ENCODE measurements at regions not wholly inside any gene's neighbourhood (a gene's known extent, or its start where the extent isn't known, plus 50 kb on each side); places are given as distances from the start of the nearest gene placed in this dataset.
"Not testable (repeated sequence)": the region's sequence is repeated elsewhere in the genome, so short reads cannot be mapped to it uniquely, and the experiment has no call there.

DNA sequence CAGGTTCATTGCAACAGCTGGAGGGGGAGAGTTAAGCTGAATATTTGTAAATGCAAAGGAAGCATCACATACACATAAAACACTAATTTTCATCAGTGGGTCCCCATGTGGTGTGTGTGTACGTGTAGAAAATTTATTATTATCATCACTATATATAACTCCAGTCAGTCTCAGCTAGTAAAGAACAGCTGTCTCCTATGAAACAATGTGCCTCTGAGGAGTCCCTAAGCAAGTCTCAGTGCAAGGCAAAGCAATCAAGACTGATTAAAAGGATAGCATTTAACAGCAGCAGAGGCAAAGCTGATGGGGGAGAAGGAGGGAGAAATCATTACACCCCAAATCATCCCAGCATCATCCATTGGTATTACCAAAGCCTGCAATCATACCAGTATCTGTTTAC lies 104.2 kb upstream of the MARCHF11 start (continued):
- TF ChIP-seq, protein P1, sequence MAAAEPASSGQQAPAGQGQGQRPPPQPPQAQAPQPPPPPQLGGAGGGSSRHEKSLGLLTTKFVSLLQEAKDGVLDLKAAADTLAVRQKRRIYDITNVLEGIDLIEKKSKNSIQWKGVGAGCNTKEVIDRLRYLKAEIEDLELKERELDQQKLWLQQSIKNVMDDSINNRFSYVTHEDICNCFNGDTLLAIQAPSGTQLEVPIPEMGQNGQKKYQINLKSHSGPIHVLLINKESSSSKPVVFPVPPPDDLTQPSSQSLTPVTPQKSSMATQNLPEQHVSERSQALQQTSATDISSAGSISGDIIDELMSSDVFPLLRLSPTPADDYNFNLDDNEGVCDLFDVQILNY (CRISPR knock-in tag; IDR thresholded peaks at IDR 0.05), result no peak
- TF ChIP-seq ZNF121 (CRISPR knock-in tag; IDR thresholded peaks at IDR 0.05) (no peak), ZNF138 (CRISPR knock-in tag; conservative IDR thresholded peaks at IDR 0.05) (no peak), ZNF263 (CRISPR knock-in tag; IDR thresholded peaks at IDR 0.05; ENCODE audit: low read depth) (no peak), RORB (CRISPR knock-in tag; IDR thresholded peaks at IDR 0.05) (no peak), ZNF396 (CRISPR knock-in tag; IDR thresholded peaks at IDR 0.05; ENCODE audit: borderline replicate concordance) (no peak)
- TF ChIP-seq, protein P2, sequence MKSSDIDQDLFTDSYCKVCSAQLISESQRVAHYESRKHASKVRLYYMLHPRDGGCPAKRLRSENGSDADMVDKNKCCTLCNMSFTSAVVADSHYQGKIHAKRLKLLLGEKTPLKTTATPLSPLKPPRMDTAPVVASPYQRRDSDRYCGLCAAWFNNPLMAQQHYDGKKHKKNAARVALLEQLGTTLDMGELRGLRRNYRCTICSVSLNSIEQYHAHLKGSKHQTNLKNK (CRISPR knock-in tag; IDR thresholded peaks at IDR 0.05), result no peak
- TF ChIP-seq, protein P3, sequence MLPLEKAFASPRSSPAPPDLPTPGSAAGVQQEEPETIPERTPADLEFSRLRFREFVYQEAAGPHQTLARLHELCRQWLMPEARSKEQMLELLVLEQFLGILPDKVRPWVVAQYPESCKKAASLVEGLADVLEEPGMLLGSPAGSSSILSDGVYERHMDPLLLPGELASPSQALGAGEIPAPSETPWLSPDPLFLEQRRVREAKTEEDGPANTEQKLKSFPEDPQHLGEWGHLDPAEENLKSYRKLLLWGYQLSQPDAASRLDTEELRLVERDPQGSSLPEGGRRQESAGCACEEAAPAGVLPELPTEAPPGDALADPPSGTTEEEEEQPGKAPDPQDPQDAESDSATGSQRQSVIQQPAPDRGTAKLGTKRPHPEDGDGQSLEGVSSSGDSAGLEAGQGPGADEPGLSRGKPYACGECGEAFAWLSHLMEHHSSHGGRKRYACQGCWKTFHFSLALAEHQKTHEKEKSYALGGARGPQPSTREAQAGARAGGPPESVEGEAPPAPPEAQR (CRISPR knock-in tag; IDR thresholded peaks at IDR 0.05), result no peak
- TF ChIP-seq, protein P4, sequence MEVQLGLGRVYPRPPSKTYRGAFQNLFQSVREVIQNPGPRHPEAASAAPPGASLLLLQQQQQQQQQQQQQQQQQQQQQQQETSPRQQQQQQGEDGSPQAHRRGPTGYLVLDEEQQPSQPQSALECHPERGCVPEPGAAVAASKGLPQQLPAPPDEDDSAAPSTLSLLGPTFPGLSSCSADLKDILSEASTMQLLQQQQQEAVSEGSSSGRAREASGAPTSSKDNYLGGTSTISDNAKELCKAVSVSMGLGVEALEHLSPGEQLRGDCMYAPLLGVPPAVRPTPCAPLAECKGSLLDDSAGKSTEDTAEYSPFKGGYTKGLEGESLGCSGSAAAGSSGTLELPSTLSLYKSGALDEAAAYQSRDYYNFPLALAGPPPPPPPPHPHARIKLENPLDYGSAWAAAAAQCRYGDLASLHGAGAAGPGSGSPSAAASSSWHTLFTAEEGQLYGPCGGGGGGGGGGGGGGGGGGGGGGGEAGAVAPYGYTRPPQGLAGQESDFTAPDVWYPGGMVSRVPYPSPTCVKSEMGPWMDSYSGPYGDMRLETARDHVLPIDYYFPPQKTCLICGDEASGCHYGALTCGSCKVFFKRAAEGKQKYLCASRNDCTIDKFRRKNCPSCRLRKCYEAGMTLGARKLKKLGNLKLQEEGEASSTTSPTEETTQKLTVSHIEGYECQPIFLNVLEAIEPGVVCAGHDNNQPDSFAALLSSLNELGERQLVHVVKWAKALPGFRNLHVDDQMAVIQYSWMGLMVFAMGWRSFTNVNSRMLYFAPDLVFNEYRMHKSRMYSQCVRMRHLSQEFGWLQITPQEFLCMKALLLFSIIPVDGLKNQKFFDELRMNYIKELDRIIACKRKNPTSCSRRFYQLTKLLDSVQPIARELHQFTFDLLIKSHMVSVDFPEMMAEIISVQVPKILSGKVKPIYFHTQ (CRISPR knock-in tag; IDR thresholded peaks at IDR 0.05), result no peak

DNA sequence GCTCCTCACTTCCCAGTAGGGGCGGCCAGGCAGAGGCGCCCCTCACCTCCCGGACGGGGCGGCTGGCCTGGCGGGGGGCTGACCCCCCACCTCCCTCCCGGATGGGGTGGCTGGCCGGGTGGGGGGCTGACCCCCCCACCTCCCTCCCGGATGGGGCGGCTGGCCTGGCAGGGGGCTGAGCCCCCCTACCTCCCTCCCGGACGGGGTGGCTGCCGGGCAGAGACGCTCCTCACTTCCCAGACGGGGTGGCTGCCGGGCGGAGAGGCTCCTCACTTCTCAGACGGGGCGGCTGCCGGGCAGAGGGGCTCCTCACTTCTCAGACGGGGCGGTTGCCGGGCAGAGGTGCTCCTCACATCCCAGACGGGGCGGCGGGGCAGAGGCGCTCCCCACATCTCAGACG lies 97.3 kb upstream of the MARCHF11 start:
- H3K36me3 Mint-ChIP-seq, result peaks cover 16% of the 10 kb centered on the region; the same call in 1 of the 2 replicates

DNA sequence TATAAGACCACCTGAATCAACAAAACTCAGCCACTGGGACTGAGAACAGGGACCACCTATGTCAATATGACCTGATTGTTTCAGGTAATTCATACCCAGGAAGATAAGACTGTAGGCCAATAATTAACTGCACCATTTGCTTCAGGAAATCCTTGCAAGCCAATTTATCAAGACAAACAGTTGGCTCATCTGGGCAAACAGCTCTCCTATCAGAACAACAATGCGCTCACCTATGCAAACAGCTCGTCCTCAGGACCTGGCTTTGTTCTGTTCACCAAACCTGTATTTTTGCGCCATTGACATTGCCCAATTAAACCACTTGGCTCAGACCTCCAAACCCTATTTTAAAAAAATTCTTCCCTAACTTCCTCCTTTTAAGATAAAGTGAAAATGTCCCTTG lies 92.3 kb upstream of the MARCHF11 start:
- Mint-ChIP-seq H3K36me3 (peaks cover 4% of the 10 kb centered on the region; the same call in 1 of the 2 replicates), H3K9me3 (peaks cover 11% of the 10 kb centered on the region), H3K27ac (no peak overlapping the region), H3K4me1 (peaks cover 4% of the 10 kb centered on the region; the same call in 1 of the 2 replicates), H3K27me3 (ENCODE audit: low read depth) (no peaks in the 10 kb centered on the region), H3K4me3 (no peak overlapping the region)
- ATAC-seq (no peak), DNase-seq (ENCODE audit: low spot score) (no peak)
- POLR2A ChIA-PET, result no interaction called here
- CTCF ChIA-PET, result no interaction called here
- TF ChIP-seq KAT7 (CRISPR knock-in tag; IDR thresholded peaks at IDR 0.05; ENCODE audit: borderline replicate concordance), result no peak
- no peak for TF ChIP-seq TEAD4 (CRISPR knock-in tag; IDR thresholded peaks at IDR 0.05)
- no peak for TF ChIP-seq MXD4 (CRISPR knock-in tag; IDR thresholded peaks at IDR 0.05; ENCODE audit: borderline replicate concordance)
- no peak for TF ChIP-seq CREM (CRISPR knock-in tag; IDR thresholded peaks at IDR 0.05)
- TF ChIP-seq, protein P5, sequence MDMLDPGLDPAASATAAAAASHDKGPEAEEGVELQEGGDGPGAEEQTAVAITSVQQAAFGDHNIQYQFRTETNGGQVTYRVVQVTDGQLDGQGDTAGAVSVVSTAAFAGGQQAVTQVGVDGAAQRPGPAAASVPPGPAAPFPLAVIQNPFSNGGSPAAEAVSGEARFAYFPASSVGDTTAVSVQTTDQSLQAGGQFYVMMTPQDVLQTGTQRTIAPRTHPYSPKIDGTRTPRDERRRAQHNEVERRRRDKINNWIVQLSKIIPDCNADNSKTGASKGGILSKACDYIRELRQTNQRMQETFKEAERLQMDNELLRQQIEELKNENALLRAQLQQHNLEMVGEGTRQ (CRISPR knock-in tag; IDR thresholded peaks at IDR 0.05), result no peak
- TF ChIP-seq, protein P6, sequence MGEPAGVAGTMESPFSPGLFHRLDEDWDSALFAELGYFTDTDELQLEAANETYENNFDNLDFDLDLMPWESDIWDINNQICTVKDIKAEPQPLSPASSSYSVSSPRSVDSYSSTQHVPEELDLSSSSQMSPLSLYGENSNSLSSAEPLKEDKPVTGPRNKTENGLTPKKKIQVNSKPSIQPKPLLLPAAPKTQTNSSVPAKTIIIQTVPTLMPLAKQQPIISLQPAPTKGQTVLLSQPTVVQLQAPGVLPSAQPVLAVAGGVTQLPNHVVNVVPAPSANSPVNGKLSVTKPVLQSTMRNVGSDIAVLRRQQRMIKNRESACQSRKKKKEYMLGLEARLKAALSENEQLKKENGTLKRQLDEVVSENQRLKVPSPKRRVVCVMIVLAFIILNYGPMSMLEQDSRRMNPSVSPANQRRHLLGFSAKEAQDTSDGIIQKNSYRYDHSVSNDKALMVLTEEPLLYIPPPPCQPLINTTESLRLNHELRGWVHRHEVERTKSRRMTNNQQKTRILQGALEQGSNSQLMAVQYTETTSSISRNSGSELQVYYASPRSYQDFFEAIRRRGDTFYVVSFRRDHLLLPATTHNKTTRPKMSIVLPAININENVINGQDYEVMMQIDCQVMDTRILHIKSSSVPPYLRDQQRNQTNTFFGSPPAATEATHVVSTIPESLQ (CRISPR knock-in tag; IDR thresholded peaks at IDR 0.05), result no peak
- TF ChIP-seq GTF2I (CRISPR knock-in tag; conservative IDR thresholded peaks at IDR 0.05), result no peak
- TF ChIP-seq, protein P7, sequence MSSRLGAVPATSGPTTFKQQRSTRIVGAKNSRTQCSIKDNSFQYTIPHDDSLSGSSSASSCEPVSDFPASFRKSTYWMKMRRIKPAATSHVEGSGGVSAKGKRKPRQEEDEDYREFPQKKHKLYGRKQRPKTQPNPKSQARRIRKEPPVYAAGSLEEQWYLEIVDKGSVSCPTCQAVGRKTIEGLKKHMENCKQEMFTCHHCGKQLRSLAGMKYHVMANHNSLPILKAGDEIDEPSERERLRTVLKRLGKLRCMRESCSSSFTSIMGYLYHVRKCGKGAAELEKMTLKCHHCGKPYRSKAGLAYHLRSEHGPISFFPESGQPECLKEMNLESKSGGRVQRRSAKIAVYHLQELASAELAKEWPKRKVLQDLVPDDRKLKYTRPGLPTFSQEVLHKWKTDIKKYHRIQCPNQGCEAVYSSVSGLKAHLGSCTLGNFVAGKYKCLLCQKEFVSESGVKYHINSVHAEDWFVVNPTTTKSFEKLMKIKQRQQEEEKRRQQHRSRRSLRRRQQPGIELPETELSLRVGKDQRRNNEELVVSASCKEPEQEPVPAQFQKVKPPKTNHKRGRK (CRISPR knock-in tag; IDR thresholded peaks at IDR 0.05; ENCODE audit: borderline replicate concordance), result no peak
- no peak for TF ChIP-seq ZNF416 (CRISPR knock-in tag; IDR thresholded peaks at IDR 0.05)
- TF ChIP-seq ZNF396 (CRISPR knock-in tag; IDR thresholded peaks at IDR 0.05; ENCODE audit: borderline replicate concordance), result no peak
- no peak for TF ChIP-seq SMAD3 (CRISPR knock-in tag; IDR thresholded peaks at IDR 0.05; ENCODE audit: borderline replicate concordance)
- TF ChIP-seq MYBL2 (CRISPR knock-in tag; IDR thresholded peaks at IDR 0.05), result no peak
- TF ChIP-seq, protein P8, sequence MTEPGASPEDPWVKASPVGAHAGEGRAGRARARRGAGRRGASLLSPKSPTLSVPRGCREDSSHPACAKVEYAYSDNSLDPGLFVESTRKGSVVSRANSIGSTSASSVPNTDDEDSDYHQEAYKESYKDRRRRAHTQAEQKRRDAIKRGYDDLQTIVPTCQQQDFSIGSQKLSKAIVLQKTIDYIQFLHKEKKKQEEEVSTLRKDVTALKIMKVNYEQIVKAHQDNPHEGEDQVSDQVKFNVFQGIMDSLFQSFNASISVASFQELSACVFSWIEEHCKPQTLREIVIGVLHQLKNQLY (CRISPR knock-in tag; IDR thresholded peaks at IDR 0.05), result no peak
- TF ChIP-seq, protein P9, sequence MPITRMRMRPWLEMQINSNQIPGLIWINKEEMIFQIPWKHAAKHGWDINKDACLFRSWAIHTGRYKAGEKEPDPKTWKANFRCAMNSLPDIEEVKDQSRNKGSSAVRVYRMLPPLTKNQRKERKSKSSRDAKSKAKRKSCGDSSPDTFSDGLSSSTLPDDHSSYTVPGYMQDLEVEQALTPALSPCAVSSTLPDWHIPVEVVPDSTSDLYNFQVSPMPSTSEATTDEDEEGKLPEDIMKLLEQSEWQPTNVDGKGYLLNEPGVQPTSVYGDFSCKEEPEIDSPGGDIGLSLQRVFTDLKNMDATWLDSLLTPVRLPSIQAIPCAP (CRISPR knock-in tag; IDR thresholded peaks at IDR 0.05), result no peak
- TF ChIP-seq RELA (CRISPR knock-in tag; IDR thresholded peaks at IDR 0.05; ENCODE audit: borderline replicate concordance), result no peak

More for the DNA sequence above, 97.3 kb upstream of the MARCHF11 start:
- POLR2A ChIA-PET; CTCF ChIA-PET; H3K27ac Mint-ChIP-seq; DNase-seq (ENCODE audit: low spot score); ATAC-seq; H3K27me3 Mint-ChIP-seq (ENCODE audit: low read depth); H3K4me3 Mint-ChIP-seq: not testable (repeated sequence)
- Mint-ChIP-seq H3K4me1 (peaks cover 15% of the 10 kb centered on the region), H3K9me3 (peaks cover 18% of the 10 kb centered on the region)

All from WTC11 (cell line).